ENCODE measurements at regions not wholly inside any gene's neighbourhood (a gene's known extent, or its start where the extent isn't known, plus 50 kb on each side); places are given as distances from the start of the nearest gene placed in this dataset.

GRCh38 chr1:199776768-199777497 is 250.6 kb upstream of the NR5A2 start:
- no peak for TF ChIP-seq POLR2AphosphoS5 (IDR thresholded peaks at IDR 0.05; ENCODE audit: borderline replicate concordance, low read depth, low read length)
- no peak for TF ChIP-seq FOXP2 (optimal IDR thresholded peaks at IDR 0.05; ENCODE audit: control extremely low read depth, extremely low read length, insufficient read depth)
- no peak for TF ChIP-seq EZH2 (IDR thresholded peaks at IDR 0.05)
- Histone ChIP-seq H3K36me3 (ENCODE audit: insufficient read depth, low read length) (no peaks in the 10 kb centered on the region), H3K9ac (ENCODE audit: insufficient read length) (no peak overlapping the region), H3K9me3 (ENCODE audit: low read depth, low read length) (no peaks in the 10 kb centered on the region), H3K27ac (no peak overlapping the region), H3K4me3 (no peak overlapping the region)
- DNase-seq (ENCODE audit: low read depth, low spot score): no peak

GRCh38 chr1:199778324-199778955 is 249.1 kb upstream of the NR5A2 start:
- Histone ChIP-seq H3K9ac (ENCODE audit: insufficient read length) (no peak overlapping the region), H3K9me3 (ENCODE audit: low read depth, low read length) (no peaks in the 10 kb centered on the region), H3K36me3 (ENCODE audit: insufficient read depth, low read length) (no peaks in the 10 kb centered on the region), H3K4me3 (no peak overlapping the region), H3K27ac (no peak overlapping the region)
- DNase-seq (ENCODE audit: low read depth, low spot score): no peak
- TF ChIP-seq FOXP2 (optimal IDR thresholded peaks at IDR 0.05; ENCODE audit: control extremely low read depth, extremely low read length, insufficient read depth) (no peak), EZH2 (IDR thresholded peaks at IDR 0.05) (no peak), POLR2AphosphoS5 (IDR thresholded peaks at IDR 0.05; ENCODE audit: borderline replicate concordance, low read depth, low read length) (no peak)

- H3K4me3 ChIP-seq: no peak overlapping the region
- H3K27ac ChIP-seq: no peak overlapping the region
- TF ChIP-seq EZH2 (IDR thresholded peaks at IDR 0.05) (no peak), POLR2AphosphoS5 (IDR thresholded peaks at IDR 0.05; ENCODE audit: borderline replicate concordance, low read depth, low read length) (no peak), FOXP2 (optimal IDR thresholded peaks at IDR 0.05; ENCODE audit: control extremely low read depth, extremely low read length, insufficient read depth) (no peak)
- H3K9me3 ChIP-seq (ENCODE audit: low read depth, low read length): no peaks in the 10 kb centered on the region
- no peak overlapping the region for H3K9ac ChIP-seq (ENCODE audit: insufficient read length)
- no peak for DNase-seq (ENCODE audit: low read depth, low spot score)
- no peaks in the 10 kb centered on the region for H3K36me3 ChIP-seq (ENCODE audit: insufficient read depth, low read length)
Measured at GRCh38 chr1:199780091-199780490, 247.4 kb upstream of the NR5A2 start.

- H3K4me3 ChIP-seq: no peak overlapping the region
- TF ChIP-seq POLR2AphosphoS5 (IDR thresholded peaks at IDR 0.05; ENCODE audit: borderline replicate concordance, low read depth, low read length) (no peak), EZH2 (IDR thresholded peaks at IDR 0.05) (no peak), FOXP2 (optimal IDR thresholded peaks at IDR 0.05; ENCODE audit: control extremely low read depth, extremely low read length, insufficient read depth) (no peak)
- no peak overlapping the region for H3K9ac ChIP-seq (ENCODE audit: insufficient read length)
- no peak for DNase-seq (ENCODE audit: low read depth, low spot score)
- no peaks in the 10 kb centered on the region for H3K9me3 ChIP-seq (ENCODE audit: low read depth, low read length)
- H3K27ac ChIP-seq: no peak overlapping the region
- no peaks in the 10 kb centered on the region for H3K36me3 ChIP-seq (ENCODE audit: insufficient read depth, low read length)
Measured at GRCh38 chr1:199780948-199781670, 246.4 kb upstream of the NR5A2 start.

GRCh38 chr1:199784138-199784895 is 243.2 kb upstream of the NR5A2 start:
- no peaks in the 10 kb centered on the region for H3K36me3 ChIP-seq (ENCODE audit: insufficient read depth, low read length)
- H3K27ac ChIP-seq: no peak overlapping the region
- TF ChIP-seq EZH2 (IDR thresholded peaks at IDR 0.05) (no peak), FOXP2 (optimal IDR thresholded peaks at IDR 0.05; ENCODE audit: control extremely low read depth, extremely low read length, insufficient read depth) (no peak), POLR2AphosphoS5 (IDR thresholded peaks at IDR 0.05; ENCODE audit: borderline replicate concordance, low read depth, low read length) (no peak)
- H3K4me3 ChIP-seq: no peak overlapping the region
- H3K9me3 ChIP-seq (ENCODE audit: low read depth, low read length): no peaks in the 10 kb centered on the region
- DNase-seq (ENCODE audit: low read depth, low spot score): no peak
- H3K9ac ChIP-seq (ENCODE audit: insufficient read length): no peak overlapping the region

- TF ChIP-seq POLR2AphosphoS5 (IDR thresholded peaks at IDR 0.05; ENCODE audit: borderline replicate concordance, low read depth, low read length) (no peak), EZH2 (IDR thresholded peaks at IDR 0.05) (no peak), FOXP2 (optimal IDR thresholded peaks at IDR 0.05; ENCODE audit: control extremely low read depth, extremely low read length, insufficient read depth) (no peak)
- no peak overlapping the region for H3K27ac ChIP-seq
- no peaks in the 10 kb centered on the region for H3K36me3 ChIP-seq (ENCODE audit: insufficient read depth, low read length)
- no peak overlapping the region for H3K4me3 ChIP-seq
- no peak overlapping the region for H3K9ac ChIP-seq (ENCODE audit: insufficient read length)
- no peaks in the 10 kb centered on the region for H3K9me3 ChIP-seq (ENCODE audit: low read depth, low read length)
- DNase-seq (ENCODE audit: low read depth, low spot score): no peak
Measured at GRCh38 chr1:199786695-199787094, 240.8 kb upstream of the NR5A2 start.

- no peak overlapping the region for H3K4me3 ChIP-seq
- DNase-seq (ENCODE audit: low read depth, low spot score): no peak
- no peaks in the 10 kb centered on the region for H3K9me3 ChIP-seq (ENCODE audit: low read depth, low read length)
- no peak overlapping the region for H3K9ac ChIP-seq (ENCODE audit: insufficient read length)
- TF ChIP-seq FOXP2 (optimal IDR thresholded peaks at IDR 0.05; ENCODE audit: control extremely low read depth, extremely low read length, insufficient read depth) (no peak), EZH2 (IDR thresholded peaks at IDR 0.05) (no peak), POLR2AphosphoS5 (IDR thresholded peaks at IDR 0.05; ENCODE audit: borderline replicate concordance, low read depth, low read length) (no peak)
- H3K36me3 ChIP-seq (ENCODE audit: insufficient read depth, low read length): no peaks in the 10 kb centered on the region
- no peak overlapping the region for H3K27ac ChIP-seq
Measured at GRCh38 chr1:199789141-199789540, 238.4 kb upstream of the NR5A2 start.

GRCh38 chr1:199791495-199791894 is 236.0 kb upstream of the NR5A2 start:
- Histone ChIP-seq H3K9me3 (ENCODE audit: low read depth, low read length) (no peaks in the 10 kb centered on the region), H3K36me3 (ENCODE audit: insufficient read depth, low read length) (no peaks in the 10 kb centered on the region), H3K9ac (ENCODE audit: insufficient read length) (no peak overlapping the region), H3K27ac (no peak overlapping the region), H3K4me3 (no peak overlapping the region)
- no peak for DNase-seq (ENCODE audit: low read depth, low spot score)
- TF ChIP-seq POLR2AphosphoS5 (IDR thresholded peaks at IDR 0.05; ENCODE audit: borderline replicate concordance, low read depth, low read length) (no peak), EZH2 (IDR thresholded peaks at IDR 0.05) (no peak), FOXP2 (optimal IDR thresholded peaks at IDR 0.05; ENCODE audit: control extremely low read depth, extremely low read length, insufficient read depth) (no peak)

All from SK-N-MC (cell line).